Activated CD8-positive, alpha-beta memory T cell treated with anti-CD3 and anti-CD28 coated beads for 1 hour (primary cell): ENCODE measurements at regions not wholly inside any gene's neighbourhood (a gene's known extent, or its start where the extent isn't known, plus 50 kb on each side); places are given as distances from the start of the nearest gene placed in this dataset.
"Not testable (repeated sequence)": the region's sequence is repeated elsewhere in the genome, so short reads cannot be mapped to it uniquely, and the experiment has no call there.

Experiments used
- DNase-seq, 2 donors: peaks; one replicate each; pipeline ENCODE4 v3.0.0-alpha.2; 2020; ENCODE audit warnings: low read depth in 1 of 2; ENCODE audit errors: extremely low read depth in 1 of 2

DNA sequence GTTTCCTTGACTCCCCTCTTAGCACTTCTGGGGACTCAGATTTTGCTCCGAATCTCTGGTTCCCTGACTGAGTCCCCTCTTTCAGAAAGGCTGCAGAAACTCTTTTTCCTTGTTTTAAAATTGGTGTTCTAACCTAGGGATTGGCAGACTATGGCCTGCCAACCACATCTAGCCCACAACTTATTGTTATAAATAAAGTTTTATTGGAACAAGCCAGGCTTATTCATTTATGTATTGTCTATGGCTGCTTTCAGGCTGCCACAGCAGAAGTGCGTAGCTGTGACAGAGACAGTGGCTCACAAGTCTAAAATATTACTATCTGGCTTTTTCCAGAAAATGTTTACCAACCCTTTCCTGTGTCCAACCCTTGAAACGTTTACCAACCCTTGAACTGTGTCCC is 81.7 kb downstream of the IER5 start:
- no peak for DNase-seq

DNA sequence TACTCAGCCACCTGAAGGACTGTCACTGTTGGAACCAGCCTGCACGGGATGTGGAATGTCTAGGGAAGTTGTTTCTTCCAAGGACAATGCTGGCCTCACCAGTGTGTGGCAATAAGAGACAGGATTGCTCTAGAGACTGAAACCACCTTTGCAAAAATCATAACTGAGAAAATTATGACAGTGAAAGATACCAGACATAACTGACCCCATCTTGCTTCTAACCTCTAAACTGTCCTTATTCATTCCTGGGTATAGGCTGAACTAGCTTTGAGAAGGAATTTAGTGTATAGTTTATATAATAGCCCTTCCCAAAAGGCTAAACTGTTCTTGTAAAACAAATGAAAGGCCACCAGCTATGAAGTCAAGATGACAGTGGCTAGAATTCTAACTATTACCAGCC is 83.6 kb downstream of the IER5 start:
- no peak for DNase-seq

DNA sequence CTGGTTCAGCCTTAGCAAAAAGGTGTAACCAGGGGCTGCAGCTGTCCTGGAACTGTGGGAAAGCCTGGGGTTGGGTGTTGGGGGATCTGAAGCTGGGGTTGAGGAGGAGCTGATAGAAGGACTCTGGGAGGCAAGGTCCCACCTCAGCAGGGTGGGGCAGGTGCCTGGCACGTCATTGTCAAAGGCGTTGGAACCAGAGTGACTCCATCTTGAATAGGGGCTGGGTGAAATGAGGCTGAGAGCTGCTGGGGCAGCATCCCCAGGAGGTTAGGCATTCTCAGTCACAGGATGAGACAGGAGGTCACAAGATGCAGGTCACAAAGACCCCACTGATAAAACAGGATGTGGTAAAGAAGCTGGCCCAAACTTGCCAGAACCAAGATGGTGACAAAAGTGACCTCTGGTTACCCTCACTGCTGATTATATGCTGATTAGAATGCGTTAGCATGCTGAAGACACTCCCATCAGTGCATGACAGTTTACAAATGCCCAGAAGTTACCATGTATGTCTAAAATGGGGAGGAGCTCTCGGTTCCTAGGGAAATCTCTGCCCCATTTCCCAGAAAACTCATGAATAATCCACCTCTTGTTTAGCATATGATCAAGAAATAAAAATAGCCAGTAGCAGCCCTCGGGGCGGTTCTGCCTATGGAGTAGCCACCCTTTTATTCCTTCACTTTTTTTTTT is 85.4 kb downstream of the IER5 start:
- no peak for DNase-seq

DNA sequence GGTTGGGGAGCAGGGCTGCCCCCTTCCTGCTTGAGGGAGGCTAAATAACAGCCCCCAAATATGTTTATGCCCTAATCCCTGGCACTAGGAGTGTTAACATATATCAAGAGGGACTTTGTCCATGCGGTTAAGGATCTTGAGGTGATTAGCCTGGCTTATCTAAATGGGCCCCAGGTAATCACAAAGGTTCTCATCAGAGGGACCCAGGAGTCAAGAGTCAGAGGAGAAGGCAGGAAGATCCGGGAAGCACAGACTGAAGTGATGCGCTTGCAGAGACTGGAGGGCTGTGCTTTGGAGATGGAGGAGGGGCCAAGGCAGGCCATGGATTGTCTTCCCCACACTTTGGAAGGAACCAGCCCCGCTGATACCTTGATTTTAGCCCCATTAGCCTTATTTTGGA is 86.4 kb downstream of the IER5 start:
- no peak for DNase-seq

DNA sequence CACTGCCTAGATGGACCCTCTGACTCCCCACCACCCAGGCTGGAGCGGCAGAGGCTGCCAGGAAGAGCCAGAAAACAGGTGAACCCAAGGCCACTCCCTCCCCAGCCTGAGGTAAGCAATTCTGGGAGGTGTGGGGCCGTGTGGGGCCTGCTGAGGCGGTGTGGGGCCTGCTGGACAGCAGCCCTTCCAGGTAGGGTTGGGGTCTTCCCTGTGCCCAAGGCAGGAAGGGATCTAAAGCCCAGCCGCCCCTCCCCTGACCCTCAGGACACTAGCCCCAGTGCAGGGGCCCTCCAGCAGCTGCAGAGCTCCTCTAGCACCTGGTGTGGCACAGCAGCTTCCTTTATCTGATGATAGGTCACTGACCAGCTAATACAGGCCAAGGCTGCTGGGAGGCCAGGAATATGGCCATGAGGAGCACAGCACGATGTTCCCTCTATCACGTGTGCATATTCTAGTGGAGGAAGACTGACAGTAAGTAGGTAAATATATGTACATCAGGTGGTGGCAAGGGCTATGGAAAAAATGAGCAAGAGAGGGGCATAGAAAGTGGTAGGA is 86.9 kb downstream of the IER5 start:
- DNase-seq, result no peak

DNA sequence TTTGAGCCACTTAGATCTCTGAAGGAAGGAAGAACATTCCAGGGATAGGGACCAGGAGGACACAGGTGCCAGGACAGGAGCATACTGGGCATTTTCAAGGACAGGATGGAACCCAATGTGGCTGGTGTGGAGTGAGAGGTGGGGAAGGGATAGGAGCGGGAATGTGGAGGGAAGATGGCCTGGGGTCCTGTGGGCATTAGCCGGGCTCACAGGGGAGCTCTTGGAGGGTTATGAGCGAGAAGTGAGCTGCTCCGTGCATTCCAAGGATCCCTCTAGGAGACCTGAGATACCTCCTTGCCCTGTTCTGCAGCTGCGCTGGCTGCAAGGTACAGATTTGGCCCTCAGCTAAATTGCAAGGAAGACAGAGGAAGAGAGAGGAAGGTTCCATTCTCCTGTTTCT is 87.5 kb downstream of the IER5 start:
- DNase-seq, result no peak

DNA sequence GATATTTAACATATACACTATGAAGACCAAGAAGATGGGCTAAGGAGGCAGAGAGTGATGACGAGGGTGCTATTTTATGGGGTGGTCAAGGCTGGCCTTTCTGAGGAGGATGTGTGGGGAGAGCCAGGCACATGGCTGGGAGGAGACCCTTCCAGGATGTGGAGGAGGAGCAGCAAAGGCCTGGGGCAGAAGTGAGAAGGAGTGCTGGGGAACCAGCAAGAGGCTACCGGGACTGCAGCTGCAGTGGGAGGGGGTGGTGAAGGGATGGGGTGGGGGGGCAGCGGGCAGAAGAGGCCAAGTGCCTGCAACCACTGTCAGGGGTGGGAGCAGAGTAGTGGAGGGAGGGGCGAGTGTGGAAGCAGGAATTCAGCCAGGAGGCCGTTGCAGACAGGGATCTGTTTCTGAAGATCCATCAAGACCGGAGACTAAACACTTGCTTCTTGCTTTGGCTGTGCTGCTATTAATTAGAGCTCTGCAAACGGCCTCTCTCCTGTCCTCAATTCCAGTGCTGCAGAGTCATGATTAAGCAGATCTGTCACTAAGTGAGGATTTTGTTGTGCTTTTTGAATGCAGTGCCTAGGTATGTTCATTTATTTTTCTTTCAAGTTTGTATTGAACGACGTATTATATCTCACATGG is 89.9 kb downstream of the IER5 start:
- no peak for DNase-seq

DNA sequence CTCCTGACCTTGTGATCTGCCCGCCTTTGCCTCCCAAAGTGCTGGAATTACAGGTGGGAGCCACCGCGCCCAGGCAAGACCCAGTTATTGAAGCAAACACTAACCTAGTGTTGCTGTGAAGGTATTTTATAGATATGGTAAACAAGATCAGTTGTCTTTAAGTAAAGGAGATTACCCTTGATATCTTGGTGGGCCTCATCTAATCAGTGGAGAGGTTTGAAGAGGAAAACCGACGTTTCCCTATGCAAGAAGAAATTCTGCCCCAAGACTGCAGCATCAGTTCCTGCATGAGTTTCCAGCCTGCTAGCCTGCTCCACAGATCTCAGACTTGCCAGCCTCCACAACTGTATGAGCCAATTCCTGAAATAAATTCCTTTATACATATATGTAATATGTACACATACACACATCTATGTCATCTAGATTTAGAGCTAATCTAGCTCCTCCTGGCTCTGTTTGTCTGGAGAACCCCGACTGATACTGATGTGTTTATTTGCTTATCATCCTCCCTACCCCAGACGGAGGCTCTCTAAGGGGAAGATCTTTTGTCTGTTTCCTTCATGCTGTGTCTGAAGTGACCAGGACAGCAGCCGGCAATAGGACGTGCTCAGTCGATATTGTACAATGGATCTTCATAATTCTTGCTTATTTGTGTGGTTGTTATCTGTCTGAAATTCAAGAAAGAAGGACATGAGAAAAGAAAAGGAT is 90.9 kb downstream of the IER5 start:
- DNase-seq, result no peak

DNA sequence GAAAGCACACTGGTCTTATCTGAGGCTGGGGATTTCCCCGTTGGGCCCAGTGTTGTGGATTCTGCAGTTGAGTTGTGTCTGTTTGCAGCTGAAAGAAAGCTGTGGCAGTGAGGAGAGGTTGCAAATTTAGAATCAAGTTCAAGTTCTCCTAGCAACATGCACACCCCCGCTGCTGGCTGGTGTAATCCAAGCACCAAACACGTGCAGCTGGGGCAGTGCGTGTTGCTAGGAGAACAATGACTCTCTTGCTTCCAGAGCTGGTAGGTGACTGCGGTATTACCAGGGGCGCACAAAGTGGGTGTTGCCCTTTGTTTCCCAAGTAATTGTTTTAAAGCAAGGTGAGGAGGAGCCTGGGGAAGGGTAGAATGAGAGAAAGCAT is 91.5 kb downstream of the IER5 start:
- DNase-seq, result no peak

DNA sequence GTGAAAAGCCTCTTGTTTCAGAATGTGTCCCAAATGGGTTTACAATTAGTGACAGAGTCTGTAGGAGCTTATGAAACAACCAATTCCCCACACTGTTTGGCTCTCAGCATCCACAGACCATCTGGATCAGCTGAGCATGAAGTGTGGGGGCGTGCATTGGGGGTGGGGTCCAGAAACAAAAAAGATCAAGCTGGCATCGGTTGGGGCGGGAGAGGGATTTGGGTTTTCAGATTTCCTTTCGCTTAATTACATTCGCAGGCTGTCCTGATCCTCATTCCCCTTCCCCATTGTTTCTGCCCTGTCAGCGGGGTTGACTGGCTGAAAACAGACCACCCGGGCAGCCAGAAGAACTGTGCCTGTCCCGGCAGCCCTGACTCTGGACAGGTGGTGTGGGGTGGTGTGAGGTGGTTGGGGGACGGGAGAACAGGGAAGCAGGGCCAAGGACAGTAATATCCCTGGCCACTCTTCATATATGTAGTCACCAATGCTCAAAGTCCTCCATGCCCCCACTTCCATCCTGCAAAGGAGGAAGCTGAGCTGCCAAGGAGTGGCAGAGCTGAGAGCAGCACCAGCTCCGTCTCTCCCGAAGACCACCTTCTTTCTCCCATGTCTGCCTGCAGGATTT is 92.0 kb downstream of the IER5 start:
- no peak for DNase-seq

DNA sequence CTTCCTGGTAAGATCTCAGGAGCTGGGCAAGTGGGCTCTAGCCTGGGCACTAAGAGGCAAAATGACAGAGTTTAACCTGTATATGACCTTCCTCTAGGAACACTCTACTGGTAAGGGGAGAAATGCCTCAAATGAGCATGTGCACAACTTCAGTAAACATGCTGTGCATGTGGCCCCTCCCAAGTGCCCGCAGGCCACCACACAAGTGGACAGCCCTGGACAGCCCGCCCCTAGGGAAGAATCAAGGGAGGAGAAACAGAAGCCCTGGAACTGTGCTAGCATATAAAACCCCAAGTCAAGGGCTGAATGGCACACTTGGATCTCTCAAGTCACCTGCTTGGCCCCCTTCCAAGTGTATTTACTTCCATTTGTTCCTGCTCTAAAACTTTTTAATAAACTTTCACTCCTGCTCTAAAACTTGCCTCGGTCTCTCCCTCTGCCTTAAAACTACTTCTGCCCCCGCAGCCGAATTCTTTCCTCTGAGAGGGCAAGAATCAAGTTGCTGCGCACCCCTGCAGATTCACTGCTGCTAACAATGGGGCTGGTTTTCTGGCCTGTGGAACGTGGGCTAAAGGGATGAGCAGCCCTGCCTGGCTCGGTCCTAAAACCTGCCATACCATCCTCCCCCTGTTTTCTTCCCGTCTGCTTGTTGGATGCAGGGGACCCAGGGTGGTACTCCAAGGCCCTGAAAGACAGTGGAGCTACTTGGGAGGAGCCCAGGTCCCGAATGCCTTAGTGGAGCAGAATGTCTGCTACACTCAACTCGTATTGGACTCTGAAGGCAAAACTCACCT is 93.5 kb downstream of the IER5 start:
- DNase-seq, result no peak

DNA sequence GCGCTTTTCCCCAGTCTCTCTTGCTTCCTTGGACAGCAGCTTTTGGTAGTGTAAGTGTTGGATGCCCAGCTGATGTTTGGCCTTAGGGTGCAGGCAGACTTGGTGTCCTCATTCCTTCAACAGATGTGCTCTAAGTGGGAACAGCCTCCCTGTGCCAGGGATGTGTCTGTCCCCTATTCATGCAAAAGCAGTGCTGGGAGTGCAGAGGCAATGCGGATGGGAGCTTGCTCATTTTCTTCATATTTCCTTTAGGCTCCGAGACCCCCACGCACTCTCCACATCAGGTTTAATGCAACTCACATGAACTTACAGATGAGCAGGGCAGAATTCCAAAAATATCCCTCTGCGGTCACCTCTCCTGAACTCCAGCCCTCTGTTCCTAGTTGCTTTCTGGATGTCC is 96.1 kb downstream of the IER5 start:
- no peak for DNase-seq

DNA sequence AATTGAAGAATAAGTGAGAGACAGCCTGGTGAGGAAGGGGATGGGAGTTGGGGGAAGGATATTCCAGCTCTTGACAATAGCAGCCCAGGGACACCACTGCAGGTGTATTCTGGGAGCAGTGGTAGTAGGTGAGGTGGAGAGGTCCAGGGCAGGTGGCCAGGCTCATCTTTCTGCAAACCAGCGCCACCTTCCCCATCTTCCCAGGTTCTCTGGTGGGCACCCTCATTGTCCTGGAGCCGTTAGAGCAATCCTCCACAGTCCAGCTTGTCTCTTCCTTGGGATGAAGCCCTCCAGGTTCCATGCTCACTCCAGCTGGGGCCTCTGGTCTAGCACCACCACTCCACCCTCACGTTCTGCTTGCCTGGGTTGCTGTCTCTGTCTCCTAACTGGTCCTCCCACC is 97.0 kb downstream of the IER5 start:
- no peak for DNase-seq

DNA sequence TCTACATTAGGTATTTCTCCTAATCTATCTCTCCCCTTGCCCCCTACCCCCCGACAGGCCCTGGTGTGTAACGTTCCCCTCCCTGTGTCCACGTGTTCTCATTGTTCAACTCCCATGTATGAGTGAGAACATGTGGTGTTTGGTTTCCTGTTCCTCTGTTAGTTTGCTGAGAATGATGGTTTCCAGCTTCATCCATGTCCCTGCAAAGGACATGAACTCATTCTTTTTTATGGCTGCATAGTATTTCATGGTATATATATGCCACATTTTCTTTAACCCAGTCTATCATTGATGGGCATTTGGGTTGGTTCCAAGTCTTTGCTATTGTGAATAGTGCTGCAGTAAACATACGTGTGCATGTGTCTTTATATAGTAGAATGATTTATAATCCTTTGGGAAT is 97.6 kb downstream of the IER5 start:
- DNase-seq, result not testable (repeated sequence)

DNA sequence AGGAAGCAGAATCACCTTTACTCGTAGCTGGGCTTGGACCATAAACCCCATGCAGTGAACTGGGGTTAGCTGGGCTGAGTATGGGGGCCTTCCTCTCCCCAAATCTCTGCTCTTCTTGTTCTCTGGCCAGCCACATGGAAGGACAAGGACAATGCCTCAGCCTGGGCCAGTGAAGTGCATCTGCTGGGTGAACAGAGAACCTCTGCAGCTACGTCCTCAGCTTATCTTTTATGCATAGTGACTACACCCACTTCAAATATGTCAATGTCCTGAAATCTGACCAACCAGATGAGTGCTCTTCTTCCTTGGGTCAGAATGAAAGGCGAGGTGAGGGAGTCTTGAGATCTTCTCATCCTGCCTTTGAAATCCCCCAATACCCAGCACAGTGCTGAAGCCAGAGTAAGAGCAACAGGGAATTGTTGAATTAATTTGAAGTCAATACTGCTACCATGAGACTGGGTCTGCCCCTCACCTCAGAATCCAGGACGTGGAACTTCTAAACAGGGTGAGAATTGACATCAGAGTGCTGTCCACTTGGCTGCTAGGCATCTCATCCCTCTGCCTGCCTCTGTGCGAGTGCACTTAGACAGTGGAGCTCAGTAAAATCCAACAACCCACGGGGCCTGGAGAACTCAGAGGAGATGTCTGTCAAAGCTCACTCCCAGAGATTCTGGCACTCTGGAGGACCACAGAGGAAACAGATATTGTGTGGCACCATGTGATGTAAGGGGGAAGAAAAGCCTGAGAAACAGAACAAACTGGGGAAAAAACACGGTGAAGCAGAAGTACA is 99.0 kb downstream of the IER5 start:
- DNase-seq, result no peak

DNA sequence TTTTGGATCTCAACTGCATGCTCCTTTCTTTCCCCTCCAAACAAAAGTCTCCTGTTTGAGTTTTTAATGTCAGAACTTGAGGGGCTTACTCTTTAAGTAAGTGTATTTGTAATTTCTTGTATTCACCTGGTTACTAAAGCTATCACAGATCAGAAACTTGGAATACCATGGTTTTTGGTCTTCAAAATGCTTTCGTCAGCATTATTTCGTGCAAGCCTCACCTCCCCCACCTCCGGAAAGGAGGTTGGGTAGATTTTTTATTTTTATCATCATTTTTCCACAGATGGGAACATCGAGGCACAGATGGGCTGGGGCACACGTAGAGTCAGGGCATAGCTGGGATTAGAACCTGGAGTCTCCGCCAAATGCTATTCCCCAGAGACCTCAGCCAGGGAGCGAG is 100.7 kb downstream of the IER5 start:
- DNase-seq, result no peak

DNA sequence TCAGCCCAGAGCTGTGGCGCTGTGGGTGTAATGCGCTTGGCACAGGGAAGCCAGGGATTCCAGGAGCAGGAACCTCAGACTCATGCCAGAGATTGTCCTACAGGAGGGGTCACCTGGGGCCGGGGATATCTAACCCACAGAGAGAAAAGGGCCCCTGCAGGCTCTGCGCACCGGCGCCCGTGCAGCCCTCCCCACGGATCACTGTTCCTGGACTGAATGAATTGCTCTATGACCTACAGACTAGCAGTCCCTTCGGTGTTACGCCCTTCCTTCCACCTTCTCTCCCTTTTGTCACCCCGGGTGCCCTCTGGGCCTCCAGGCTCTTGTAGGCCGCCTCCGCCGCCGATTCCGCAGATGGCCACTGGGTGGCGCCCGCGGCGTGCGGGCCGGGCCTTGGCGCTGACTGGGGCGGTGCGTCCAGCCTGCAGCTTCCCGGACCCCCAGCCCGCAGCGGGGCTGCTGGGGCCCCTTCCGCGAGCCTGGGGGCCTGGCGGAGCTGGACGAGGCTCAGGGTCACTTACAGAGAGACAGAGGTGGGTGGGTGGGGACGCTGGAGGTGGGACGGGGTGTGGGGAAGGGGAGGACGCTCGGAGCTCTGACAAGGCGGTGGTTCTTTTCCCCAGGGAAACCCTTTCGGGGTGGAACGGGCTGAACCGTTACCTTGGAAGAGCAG is 101.3 kb downstream of the IER5 start:
- peak; percentile 34 to 63 for DNase-seq

DNA sequence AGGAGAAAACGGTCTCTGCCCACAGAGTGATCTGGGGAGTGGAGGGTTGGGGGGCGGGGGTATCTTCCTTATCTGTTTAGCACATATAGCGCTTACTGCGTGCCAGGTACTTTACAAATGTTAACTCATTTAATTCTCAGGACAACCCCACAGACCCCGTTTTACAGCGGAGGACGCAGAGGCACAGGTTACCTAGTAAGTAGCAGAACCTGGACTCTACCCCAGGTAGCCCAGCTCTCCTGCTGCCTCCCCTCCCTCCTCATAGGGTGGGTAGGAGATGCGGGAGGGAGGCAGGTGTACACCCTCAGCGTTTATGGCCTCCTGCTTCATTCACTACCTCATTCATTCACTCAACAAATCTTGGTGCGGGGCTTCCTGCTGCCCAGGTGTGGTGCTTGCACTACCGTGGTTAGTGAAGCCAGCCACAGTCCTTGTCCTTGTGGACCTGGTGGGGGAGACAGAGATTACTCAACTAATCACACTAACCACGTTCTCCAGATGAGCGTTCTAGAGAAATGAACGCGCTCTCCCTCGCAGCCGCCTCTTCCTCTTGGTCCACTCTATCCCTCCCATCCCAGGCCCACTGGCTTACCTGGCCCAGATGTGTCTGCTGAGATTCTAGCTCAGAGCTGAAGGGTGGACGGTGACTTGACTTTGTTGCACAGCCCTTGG is 102.0 kb downstream of the IER5 start:
- no peak for DNase-seq

DNA sequence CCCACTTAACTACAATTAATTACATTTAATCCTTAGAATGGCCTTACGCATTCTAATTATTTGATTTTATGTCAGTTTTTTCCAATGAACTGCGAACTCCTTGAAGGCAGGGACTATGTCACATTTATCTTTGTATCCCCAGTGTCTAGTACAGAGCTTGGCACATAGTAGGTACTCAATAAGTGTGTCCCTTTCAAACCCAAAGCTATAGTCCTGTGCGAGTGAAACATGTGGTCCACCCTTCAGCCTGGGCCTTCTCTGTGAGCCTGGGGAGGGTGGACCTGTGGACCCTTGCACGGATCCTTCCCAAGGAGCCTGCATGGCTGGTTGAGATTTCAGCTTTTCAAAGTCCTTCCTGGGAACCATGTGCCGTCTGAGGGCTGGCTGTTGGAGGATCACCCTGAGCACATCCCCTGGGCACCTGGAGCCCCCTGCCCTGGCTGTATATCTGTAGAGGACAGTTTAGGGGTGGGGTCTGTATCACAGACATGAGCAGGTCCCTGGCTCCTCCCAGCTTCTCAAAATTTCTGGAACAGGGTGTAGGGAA is 103.1 kb downstream of the IER5 start:
- no peak for DNase-seq
